SU-DHL-6 (cell line): ENCODE measurements at regions not wholly inside any gene's neighbourhood (a gene's known extent, or its start where the extent isn't known, plus 50 kb on each side); places are given as distances from the start of the nearest gene placed in this dataset.

Source experiments
- H2AFZ ChIP-seq: fragments of 200-600 bp; sonication (generic); 2 replicates; pipeline ENCODE4 v1.6.1; 2014; ENCODE audit warnings: low read depth, mild to moderate bottlenecking, moderate library complexity, mixed read lengths, antibody characterized with exemption, low read length; ENCODE audit not compliant: severe bottlenecking
- H3F3A ChIP-seq: fragments of 200-600 bp; shearing (Covaris generic); 2 replicates; pipeline ENCODE4 v1.6.0; 2016; ENCODE audit warnings: antibody characterized with exemption, mild to moderate bottlenecking; ENCODE audit not compliant: insufficient read depth
- H3K27ac ChIP-seq: fragments of 200-600 bp; sonication (generic); 2 replicates; pipeline ENCODE4 v1.5.1; 2016; ENCODE audit warnings: low read depth, mild to moderate bottlenecking, low read length, moderate library complexity, mixed read lengths
- H3K27me3 ChIP-seq: fragments of 200-600 bp; sonication (generic), shearing (Covaris generic); 2 replicates; pipeline ENCODE4 v1.6.0; 2014; ENCODE audit warnings: mild to moderate bottlenecking, low read length
- H3K36me3 ChIP-seq: fragments of 200-600 bp; sonication (generic); 2 replicates; pipeline ENCODE4 v1.6.1; 2014; ENCODE audit warnings: mild to moderate bottlenecking, low read length, mixed read lengths
- H3K4me2 ChIP-seq: fragments of 300-600, 200-600 bp; shearing (Covaris generic), sonication (generic); 2 replicates; pipeline ENCODE4 v1.6.0; 2014; ENCODE audit warnings: low read length, low read depth, mild to moderate bottlenecking; ENCODE audit not compliant: poor library complexity, severe bottlenecking
- H3K4me3 ChIP-seq: fragments of 200-600 bp; sonication (generic); 2 replicates; pipeline ENCODE4 v1.5.1; 2014; ENCODE audit warnings: antibody characterized with exemption, low read length, mild to moderate bottlenecking, mixed read lengths; ENCODE audit not compliant: insufficient read depth, poor library complexity, severe bottlenecking
- H3K79me2 ChIP-seq: fragments of 200-600 bp; sonication (generic); 2 replicates; pipeline ENCODE4 v1.6.1; 2014; ENCODE audit warnings: mild to moderate bottlenecking, low read length, moderate library complexity; ENCODE audit not compliant: insufficient read depth
- H3K9ac ChIP-seq: fragments of 200-600 bp; sonication (generic); 2 replicates; pipeline ENCODE4 v1.7.0; 2014; ENCODE audit warnings: mild to moderate bottlenecking, low read length
- H3K9me2 ChIP-seq: fragments of 200-600 bp; sonication (generic); replicated peaks from 2 replicates; pipeline ENCODE4 v1.6.1; 2014; ENCODE audit warnings: low read length; ENCODE audit not compliant: insufficient read depth
- H3K9me3 ChIP-seq: fragments of 200-600 bp; sonication (generic); 2 replicates; pipeline ENCODE4 v1.6.1; 2014; ENCODE audit warnings: low read length, mixed read lengths; ENCODE audit not compliant: insufficient read depth
- H4K20me1 ChIP-seq: fragments of 200-600 bp; sonication (generic); 2 replicates; pipeline ENCODE4 v1.6.1; 2014; ENCODE audit warnings: low read depth, mild to moderate bottlenecking, antibody characterized with exemption, low read length, moderate library complexity, mixed read lengths
- CTCF ChIP-seq: fragments of 200-600 bp; sonication (generic); IDR thresholded peaks from one replicate; pipeline ENCODE4 v1.5.1; 2017; ENCODE audit warnings: antibody characterized with exemption, mild to moderate bottlenecking, low read length, moderate library complexity; ENCODE audit not compliant: insufficient read depth, poor library complexity, severe bottlenecking
- EZH2phosphoT487 ChIP-seq: fragments of 200-600 bp; sonication (generic), shearing (Covaris generic); conservative IDR thresholded peaks from 2 replicates; pipeline ENCODE4 v1.6.1; 2018; ENCODE audit warnings: mild to moderate bottlenecking, antibody characterized with exemption, low read length, moderate library complexity, mixed read lengths

GRCh38 chr5:6049662-6050061 lies 328.7 kb downstream of the MED10 start:
- Histone ChIP-seq H3F3A (no peaks in the 10 kb centered on the region), H3K4me2 (no peak overlapping the region), H3K36me3 (no peaks in the 10 kb centered on the region), H3K9me3 (no peaks in the 10 kb centered on the region), H3K27ac (no peak overlapping the region), H4K20me1 (no peaks in the 10 kb centered on the region), H2AFZ (no peak overlapping the region), H3K4me3 (no peak overlapping the region), H3K27me3 (no peaks in the 10 kb centered on the region; the same call in 1 of the 2 replicates), H3K79me2 (no peaks in the 10 kb centered on the region), H3K9ac (no peak overlapping the region), H3K9me2 (no peaks in the 10 kb centered on the region)
- TF ChIP-seq EZH2phosphoT487 (no peak), CTCF (no peak)

GRCh38 chr5:6048746-6049145 lies 329.6 kb downstream of the MED10 start:
- H3K9me2 ChIP-seq: no peaks in the 10 kb centered on the region
- no peaks in the 10 kb centered on the region; the same call in 1 of the 2 replicates for H3K27me3 ChIP-seq
- H3K9me3 ChIP-seq: no peaks in the 10 kb centered on the region
- H3K4me2 ChIP-seq: no peak overlapping the region
- H3K27ac ChIP-seq: no peak overlapping the region
- no peaks in the 10 kb centered on the region for H3K36me3 ChIP-seq
- no peaks in the 10 kb centered on the region for H3F3A ChIP-seq
- H3K79me2 ChIP-seq: no peaks in the 10 kb centered on the region
- no peak overlapping the region for H3K4me3 ChIP-seq
- no peaks in the 10 kb centered on the region for H4K20me1 ChIP-seq
- H2AFZ ChIP-seq: no peak overlapping the region
- H3K9ac ChIP-seq: no peak overlapping the region
- TF ChIP-seq CTCF (no peak), EZH2phosphoT487 (no peak)

- Histone ChIP-seq H3K36me3 (no peaks in the 10 kb centered on the region), H2AFZ (no peak overlapping the region), H3K4me2 (no peak overlapping the region), H3K9ac (no peak overlapping the region), H3K9me3 (no peaks in the 10 kb centered on the region), H3K4me3 (no peak overlapping the region), H3F3A (no peaks in the 10 kb centered on the region), H3K27me3 (no peaks in the 10 kb centered on the region), H3K27ac (no peak overlapping the region), H3K9me2 (no peaks in the 10 kb centered on the region), H4K20me1 (no peaks in the 10 kb centered on the region), H3K79me2 (no peaks in the 10 kb centered on the region)
- TF ChIP-seq CTCF (no peak), EZH2phosphoT487 (no peak)
Observed at GRCh38 chr5:6046296-6046967, 331.9 kb downstream of the MED10 start.
